Tibial nerve (tissue), 4 donors: ENCODE measurements at regions not wholly inside any gene's neighbourhood (a gene's known extent, or its start where the extent isn't known, plus 50 kb on each side); places are given as distances from the start of the nearest gene placed in this dataset.

Experiments
- DNase-seq, 2 donors: peaks; one replicate each; pipeline ENCODE4 v3.0.0-alpha.2; 2019; ENCODE audit warnings: low spot score in 2 of 2
- H3K27ac ChIP-seq, 4 donors: fragments of 200-600 bp; sonication (generic) in 3 of 4; one replicate each; pipeline ENCODE4 v1.5.1; 2017 to 2019; ENCODE audit warnings: mild to moderate bottlenecking in 1 of 4
- H3K27me3 ChIP-seq, 2 donors: fragments of 200-600 bp; sonication (generic) in 1 of 2; one replicate each; pipeline versions ENCODE4 v1.5.1 to v1.6.0; 2017 to 2019
- H3K36me3 ChIP-seq, 3 donors: fragments of 200-600 bp; sonication (generic); one replicate each; pipeline ENCODE4 v1.5.1; 2018 to 2019
- H3K4me1 ChIP-seq, 4 donors: fragments of 200-600 bp; sonication (generic) in 3 of 4; one replicate each; pipeline ENCODE4 v1.5.1; 2017 to 2019
- H3K4me3 ChIP-seq, 4 donors: fragments of 200-600 bp; sonication (generic) in 3 of 4; one replicate each; pipeline ENCODE4 v1.5.1; 2017 to 2019; ENCODE audit warnings: mild to moderate bottlenecking in 1 of 4, moderate library complexity in 1 of 4
- H3K9me3 ChIP-seq, 4 donors: fragments of 200-600 bp; sonication (generic) in 3 of 4; one replicate each; pipeline ENCODE4 v1.5.1; 2017 to 2019
- CTCF ChIP-seq, 5 experiments: fragments of 200-600 bp in 3 of 5; fragments of 450-650 bp in 2 of 5; sonication (generic) in 3 of 5; IDR thresholded peaks; one replicate each; pipeline ENCODE4 v1.5.1; 2016 to 2019; ENCODE audit warnings: antibody characterized with exemption in 5 of 5, mild to moderate bottlenecking in 3 of 5, moderate library complexity in 2 of 5
- EP300 ChIP-seq, 2 donors: sonication (generic); formaldehyde crosslinking; IDR thresholded peaks; one replicate each; pipeline ENCODE4 v1.6.1; 2017; ENCODE audit warnings: antibody characterized with exemption in 2 of 2, mild to moderate bottlenecking in 1 of 2
- POLR2A ChIP-seq, 2 donors: fragments of 450-650 bp; IDR thresholded peaks; one replicate each; pipeline ENCODE4 v1.6.1; 2017; ENCODE audit warnings: antibody characterized with exemption in 2 of 2, mild to moderate bottlenecking in 2 of 2, moderate library complexity in 2 of 2
- WGBS, 2 donors: methylation state at CpG; one replicate each; pipeline ENCODE4 v1.1.5; 2018; 5-methylcytosine and 5-hydroxymethylcytosine counted together

DNA sequence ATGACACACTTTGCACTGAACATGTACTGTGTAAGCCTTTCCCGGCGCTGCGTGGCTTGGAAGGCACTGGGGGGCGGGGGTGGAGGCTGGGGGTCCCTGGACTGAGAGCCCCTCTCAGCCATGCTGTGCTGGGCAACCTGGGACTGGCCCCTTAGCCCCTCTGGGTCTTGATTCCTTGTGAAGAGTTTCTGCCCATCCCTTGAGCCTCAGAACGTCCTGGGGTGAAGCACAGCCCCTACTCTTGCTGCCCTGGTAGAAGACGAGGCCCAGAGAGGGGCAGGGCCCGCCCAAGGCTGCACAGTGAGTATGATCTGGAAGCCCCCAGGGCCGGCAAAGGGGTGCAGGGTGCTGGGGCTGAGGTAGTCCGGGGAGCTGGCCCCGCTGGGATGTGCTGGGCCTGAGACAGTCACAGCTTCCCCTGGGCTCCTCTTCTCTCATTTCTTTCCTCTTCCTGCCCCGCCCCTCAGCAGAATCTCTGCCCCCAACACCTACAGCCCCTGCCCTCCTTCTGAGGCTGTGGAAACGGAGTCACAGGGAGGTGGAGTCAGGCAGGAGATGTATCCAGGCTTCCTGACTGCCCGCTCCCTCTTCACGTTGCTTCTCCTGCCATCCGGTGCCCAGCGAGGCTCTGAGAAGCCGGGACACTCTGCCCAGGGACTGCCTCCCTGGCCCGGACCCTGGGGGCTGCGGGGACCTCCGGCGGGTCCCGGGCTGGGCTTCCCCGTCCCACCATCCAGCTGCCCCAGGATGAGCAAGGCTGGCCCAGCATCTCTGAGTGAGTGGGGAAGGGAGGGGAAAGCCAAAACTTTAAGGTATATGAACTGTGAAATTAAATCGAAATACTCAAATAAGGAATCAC lies 60.5 kb downstream of the UNCX start:
- Histone ChIP-seq H3K27ac (no peak overlapping the region), H3K36me3 (no peaks in the 10 kb centered on the region), H3K9me3 (no peaks in the 10 kb centered on the region), H3K27me3 (peaks cover 0 to 87% of the 10 kb centered on the region in 2 donors), H3K4me1 (peaks cover 0 to 20% (median 6%) of the 10 kb centered on the region in 4 donors), H3K4me3 (no peak overlapping the region)
- 47 to 61% methylated on average over 19 to 22 of the region's 24 CpGs for WGBS, 2 donors
- TF ChIP-seq POLR2A (IDR thresholded peaks at IDR 0.05), result no peak
- no peak for TF ChIP-seq CTCF (IDR thresholded peaks at IDR 0.05)
- TF ChIP-seq EP300 (IDR thresholded peaks at IDR 0.05), result no peak
- DNase-seq, result no peak

DNA sequence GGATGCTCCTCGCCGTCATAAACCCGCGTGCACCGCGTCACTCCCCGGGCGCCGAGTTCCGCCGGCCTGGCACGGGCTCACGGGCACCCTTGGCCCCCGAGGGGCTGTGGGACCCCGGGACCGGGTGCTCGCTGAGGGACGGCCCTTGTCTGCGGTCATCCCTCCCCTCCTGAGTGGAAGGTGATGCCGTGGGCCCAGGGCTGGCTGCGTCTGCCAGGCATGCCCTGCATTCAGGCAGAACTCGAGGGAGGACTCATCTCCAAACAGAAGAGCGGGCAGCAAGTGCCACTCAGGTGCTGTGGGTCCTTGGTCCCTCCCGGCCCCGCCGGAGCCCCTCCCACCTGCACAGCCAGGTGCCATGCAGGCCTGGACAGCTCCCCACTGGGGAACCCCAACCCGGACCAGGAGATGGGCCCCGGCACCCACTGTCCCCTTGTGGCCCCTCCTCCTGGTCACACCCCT lies 61.3 kb downstream of the UNCX start:
- H3K4me1 ChIP-seq, result peaks cover 0 to 20% (median 6%) of the 10 kb centered on the region in 4 donors
- H3K27me3 ChIP-seq, result peaks cover 0 to 89% of the 10 kb centered on the region in 2 donors
- H3K27ac ChIP-seq, result no peak overlapping the region
- H3K36me3 ChIP-seq, result no peaks in the 10 kb centered on the region
- DNase-seq, result no peak
- 83% methylated on average over 21 to 26 of the region's 28 CpGs for WGBS, 2 donors
- TF ChIP-seq POLR2A (IDR thresholded peaks at IDR 0.05), result no peak
- H3K4me3 ChIP-seq, result no peak overlapping the region
- H3K9me3 ChIP-seq, result no peaks in the 10 kb centered on the region

- no peak for DNase-seq
- H3K9me3 ChIP-seq, result no peaks in the 10 kb centered on the region
- WGBS, 2 donors, result 82 to 92% methylated on average over 2 to 10 of the region's 13 CpGs
Measured at GRCh38 chr7:1295776-1296355, 63.2 kb downstream of the UNCX start.

GRCh38 chr7:1296356-1296981 lies 63.8 kb downstream of the UNCX start:
- Histone ChIP-seq H3K9me3 (no peaks in the 10 kb centered on the region), H3K4me1 (no peaks in the 10 kb centered on the region), H3K36me3 (no peaks in the 10 kb centered on the region), H3K27me3 (peaks cover 0 to 89% of the 10 kb centered on the region in 2 donors), H3K4me3 (no peak overlapping the region), H3K27ac (no peak overlapping the region)
- WGBS, 2 donors, result 43% methylated on average over 15 to 26 of the region's 29 CpGs
- TF ChIP-seq EP300 (IDR thresholded peaks at IDR 0.05), result no peak
- TF ChIP-seq CTCF (IDR thresholded peaks at IDR 0.05), result no peak
- no peak for TF ChIP-seq POLR2A (IDR thresholded peaks at IDR 0.05)
- no peak for DNase-seq

More at GRCh38 chr7:1295776-1296355, 63.2 kb downstream of the UNCX start:
- Histone ChIP-seq H3K27me3 (peaks cover 0 to 89% of the 10 kb centered on the region in 2 donors), H3K4me1 (peaks cover 0 to 6% (median under 1%) of the 10 kb centered on the region in 4 donors), H3K27ac (no peak overlapping the region), H3K36me3 (no peaks in the 10 kb centered on the region), H3K4me3 (no peak overlapping the region)
- TF ChIP-seq CTCF (IDR thresholded peaks at IDR 0.05) (no peak), EP300 (IDR thresholded peaks at IDR 0.05) (no peak), POLR2A (IDR thresholded peaks at IDR 0.05) (no peak)

DNA sequence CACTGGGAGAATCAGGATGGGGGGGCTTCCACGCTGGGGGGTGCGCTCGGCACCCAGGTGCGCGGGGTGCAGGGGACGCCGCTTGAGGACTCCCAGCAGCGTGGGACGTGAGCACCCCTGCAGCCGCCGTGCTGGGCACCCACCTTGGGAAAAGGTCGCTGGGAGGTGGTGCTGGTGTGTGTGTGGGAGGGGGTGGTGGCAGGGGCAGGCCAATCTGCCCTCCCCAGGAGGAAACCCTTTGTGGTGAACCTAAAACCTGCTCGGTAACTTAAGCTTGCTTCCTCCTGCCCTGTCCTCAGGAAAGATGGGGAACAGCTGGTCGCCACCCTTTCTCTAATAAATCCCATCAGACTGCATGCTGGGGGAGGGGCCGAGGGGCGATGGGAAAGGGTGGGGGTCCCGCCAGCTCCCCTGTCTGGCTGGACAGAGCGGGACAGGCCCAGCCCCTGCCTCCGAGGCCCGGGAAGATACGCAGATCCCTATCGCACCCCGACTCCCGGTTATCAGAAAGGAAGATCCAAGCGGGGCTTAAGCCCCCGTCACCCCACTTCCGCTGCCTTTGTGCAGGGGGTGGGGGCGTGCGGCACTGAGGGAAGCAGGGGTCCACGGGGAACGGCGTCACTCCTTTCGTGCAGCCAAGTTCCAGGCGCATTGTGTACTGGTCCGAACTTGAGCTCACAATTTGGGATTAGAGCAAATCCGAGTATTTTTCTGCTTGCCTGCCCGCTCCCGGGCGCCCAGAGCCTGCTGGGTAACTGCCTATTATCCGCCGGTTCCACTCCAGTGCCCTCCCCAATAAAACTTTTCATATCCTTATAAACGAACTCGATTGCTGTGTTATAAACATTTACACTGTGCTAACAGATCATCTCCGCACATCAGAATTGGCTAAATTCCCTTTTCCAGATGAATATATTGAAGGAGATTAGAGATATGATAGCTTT lies 64.6 kb downstream of the UNCX start:
- Histone ChIP-seq H3K4me3 (no peak overlapping the region), H3K27ac (no peak overlapping the region), H3K9me3 (no peaks in the 10 kb centered on the region), H3K4me1 (no peaks in the 10 kb centered on the region), H3K27me3 (peaks cover 0 to 89% of the 10 kb centered on the region in 2 donors), H3K36me3 (no peaks in the 10 kb centered on the region)
- no peak for DNase-seq
- 37 to 47% methylated on average over 37 to 40 of the region's 44 CpGs for WGBS, 2 donors
- TF ChIP-seq CTCF (IDR thresholded peaks at IDR 0.05) (no peak), POLR2A (IDR thresholded peaks at IDR 0.05) (no peak), EP300 (IDR thresholded peaks at IDR 0.05) (no peak)
